T-helper 2 cell (primary cell): ENCODE measurements at regions not wholly inside any gene's neighbourhood (a gene's known extent, or its start where the extent isn't known, plus 50 kb on each side); places are given as distances from the start of the nearest gene placed in this dataset.
"Not testable (repeated sequence)": the region's sequence is repeated elsewhere in the genome, so short reads cannot be mapped to it uniquely, and the experiment has no call there.

Experiments
- DNase-seq, 5 experiments: peaks; one replicate each; pipeline versions ENCODE4 v3.0.0 to v3.0.0-alpha.2; 2012 to 2022

DNA sequence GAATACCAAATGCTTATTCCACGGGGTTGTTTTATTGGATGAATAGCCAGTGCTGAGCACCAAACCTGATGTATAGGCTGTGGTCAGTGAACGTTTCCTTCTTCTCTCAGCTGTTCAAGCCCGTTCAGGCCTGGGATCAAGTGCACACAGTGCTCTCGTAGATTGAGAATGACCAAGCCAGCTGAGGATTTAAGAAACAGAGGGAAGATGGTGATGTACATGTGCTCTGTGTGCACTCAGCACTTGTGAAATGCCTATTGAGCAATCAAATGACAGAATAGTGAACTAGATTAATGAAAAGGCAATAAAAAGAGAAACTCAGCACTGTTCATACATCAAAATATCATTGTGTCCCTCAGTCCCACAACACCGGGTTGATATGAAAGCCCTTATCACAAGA is 302.5 kb downstream of the BMPER start:
- no peak for DNase-seq

DNA sequence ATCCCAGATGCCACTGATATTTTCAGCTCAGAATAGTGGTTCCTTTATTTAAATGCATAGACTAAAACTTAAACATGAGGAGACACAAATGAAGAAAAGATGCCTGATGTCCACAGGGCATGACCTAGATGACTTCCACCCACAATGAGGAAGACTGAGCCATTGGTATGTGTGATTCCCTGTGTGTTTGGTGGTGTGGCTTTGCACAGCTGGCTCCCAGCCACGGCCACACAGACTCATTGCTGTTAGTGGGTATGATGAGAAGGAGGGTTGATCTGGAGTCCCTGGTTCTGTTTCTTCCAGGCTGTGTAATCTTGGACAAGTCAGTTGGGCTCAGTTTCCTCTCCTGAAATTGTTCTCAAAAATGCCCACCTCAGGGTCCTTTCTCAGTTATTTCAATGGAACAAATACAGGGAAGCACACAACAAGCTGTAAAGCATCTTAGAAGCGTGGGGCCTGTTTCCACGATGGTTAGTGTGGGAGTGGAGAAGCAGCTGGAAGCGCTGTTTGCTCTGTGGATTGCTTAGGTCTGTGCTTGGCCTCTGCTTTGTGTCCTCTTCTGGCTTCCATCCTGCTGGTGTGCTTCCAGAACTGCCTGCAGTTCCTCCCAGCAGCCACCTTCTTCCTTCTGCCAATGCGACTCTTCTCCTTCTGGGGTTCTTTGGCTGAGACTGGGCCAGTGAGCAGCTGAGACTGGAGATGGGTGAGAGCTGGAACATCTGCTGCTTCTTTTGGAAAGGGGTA is 303.7 kb downstream of the BMPER start:
- no peak for DNase-seq

DNA sequence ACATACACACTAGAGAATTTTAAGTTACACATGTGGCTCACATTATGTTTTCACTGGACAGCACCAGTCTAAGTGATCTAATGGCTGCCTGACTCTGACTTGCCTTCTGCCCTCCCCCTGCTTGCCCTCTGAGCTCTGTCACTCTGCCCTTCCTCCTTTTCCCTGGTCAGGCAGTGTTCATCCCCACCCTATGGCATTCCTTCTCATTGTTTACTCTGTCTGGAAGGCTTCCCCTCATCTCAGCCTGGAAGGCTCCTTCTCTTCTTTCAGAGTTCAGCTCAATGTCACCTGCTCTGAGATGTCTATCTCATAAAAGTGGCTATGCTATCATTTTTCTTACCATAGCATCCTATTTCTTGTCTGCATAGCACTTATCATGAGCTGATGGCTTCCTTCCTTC is 305.7 kb downstream of the BMPER start:
- no peak for DNase-seq

DNA sequence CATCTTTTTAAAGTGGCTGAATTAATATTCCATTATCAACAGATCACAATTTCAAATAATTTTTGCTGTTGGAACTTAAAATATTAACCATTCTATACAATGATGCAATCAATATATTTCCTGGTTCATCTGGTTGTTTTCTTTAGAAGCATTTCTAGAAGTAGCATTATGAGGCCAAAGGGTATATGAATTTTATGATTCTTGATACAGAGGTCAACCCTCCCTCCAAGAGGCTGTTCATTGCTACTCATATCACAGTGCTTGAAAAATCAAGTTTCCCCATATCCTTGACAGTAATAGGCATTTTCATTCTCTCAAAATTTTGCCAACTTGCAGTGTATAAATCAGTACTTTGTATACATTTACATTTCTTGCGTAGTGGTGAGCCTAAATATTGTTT is 312.6 kb downstream of the BMPER start:
- DNase-seq: no peak

DNA sequence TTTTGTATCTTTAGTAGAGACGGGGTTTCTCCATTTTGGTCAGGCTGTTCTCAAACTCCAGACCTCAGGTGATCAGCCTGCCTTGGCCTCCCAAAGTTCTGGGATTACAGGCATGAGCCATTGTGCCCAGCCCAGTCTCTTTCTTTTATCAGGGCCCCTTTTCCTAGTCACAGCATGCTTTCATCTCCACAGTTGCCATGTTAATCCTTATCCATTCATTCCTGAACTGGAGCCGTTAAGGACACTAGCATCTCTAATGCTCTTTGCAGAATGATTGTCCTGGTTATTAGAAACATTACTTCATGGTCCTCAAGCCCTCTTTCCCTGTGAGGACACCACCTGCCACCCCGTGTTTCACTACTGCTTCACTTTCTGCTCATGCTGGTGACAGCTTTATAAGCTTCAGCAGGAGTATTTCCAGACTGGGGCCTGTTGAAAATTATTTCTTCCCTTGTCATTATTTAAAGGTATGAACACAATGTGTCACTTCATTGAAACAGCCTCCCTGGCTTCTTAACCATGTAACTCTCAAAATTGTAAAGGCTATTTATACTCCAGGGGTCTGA is 313.9 kb downstream of the BMPER start:
- DNase-seq: no peak

DNA sequence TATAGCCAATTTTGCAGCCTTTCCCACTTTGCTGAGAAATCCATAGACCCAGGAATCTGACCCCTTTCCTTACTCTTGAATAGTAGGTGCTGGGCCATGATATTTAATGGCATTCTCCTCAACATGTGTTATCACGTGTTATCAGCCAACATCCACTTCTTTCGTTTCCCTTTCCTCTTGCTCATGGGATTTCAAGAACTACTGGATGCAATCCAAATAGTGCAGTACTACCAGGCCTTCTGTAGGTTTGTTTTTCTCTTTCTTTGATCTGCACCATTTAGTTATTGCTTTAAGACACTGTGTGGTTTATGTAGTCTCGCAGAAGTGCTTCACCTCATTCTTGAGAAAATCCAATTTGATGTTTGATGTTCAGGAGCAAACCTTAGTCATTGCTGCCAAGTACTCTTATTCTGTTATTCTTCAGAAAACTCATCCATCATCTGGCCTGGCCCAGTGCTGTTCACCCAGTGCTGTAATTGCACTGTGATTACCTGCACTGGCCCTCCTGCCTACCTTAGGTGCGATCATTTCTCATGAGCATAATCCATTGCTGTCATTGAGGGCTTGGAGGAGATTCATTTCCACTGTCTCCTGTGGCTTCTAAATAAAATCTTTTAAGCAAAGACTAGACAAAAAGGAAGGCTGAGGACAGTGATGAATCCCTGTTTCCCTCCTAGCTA is 315.3 kb downstream of the BMPER start:
- DNase-seq: no peak

DNA sequence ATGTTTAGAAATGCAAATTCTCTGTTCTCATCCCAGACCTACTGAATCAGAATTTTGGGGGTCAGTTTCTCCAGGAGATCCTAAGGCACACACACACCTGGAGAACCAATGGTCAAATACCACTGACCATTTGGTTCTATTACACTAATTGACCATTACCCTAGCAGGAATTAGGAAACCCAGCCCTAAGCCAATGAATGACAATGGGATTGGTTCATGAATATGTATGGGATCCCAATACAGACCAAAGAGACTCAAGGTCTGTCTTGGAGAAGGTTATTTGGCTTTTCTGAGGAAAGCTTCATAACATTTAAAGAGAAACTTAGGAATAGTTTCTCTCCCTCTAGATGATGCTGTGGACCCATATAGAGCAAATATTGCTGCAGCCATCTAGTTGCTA is 317.0 kb downstream of the BMPER start:
- no peak for DNase-seq

DNA sequence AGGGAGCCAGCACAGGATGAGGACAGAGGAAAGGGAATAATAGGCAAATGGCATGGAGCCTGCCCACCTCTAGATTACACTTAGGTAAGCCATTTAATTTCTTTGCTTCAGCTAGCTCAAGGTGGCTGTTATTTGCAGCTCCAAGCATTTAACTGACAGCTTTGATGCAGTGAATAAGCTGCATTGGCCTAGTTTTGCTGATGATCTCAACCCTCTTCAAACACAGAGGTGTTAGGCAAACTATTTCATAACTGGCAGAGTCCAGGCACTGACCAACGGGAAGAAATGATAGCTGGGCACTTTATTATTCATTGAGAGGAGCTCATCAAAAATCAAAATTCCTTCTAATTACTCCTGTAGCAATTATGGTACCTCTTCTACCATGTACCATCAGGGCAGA is 317.4 kb downstream of the BMPER start:
- no peak for DNase-seq

DNA sequence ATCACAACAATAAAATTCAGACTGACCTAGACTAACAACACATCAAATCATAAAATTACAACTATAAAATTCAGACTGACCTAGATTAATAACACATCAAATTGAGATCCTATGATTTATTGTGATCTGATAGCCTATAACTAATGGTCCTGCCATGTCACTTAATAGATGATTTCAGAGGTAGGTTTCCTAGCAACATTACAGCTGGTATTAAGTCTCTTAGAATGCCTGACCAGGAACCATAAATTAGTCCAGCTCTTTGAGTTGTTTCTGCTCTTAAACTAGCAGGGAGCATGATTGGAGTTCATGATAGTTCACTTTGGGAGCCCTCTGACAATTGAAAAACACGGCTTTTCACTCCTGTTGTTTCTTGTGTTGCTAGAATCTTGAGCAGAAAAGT is 318.9 kb downstream of the BMPER start:
- no peak for DNase-seq

DNA sequence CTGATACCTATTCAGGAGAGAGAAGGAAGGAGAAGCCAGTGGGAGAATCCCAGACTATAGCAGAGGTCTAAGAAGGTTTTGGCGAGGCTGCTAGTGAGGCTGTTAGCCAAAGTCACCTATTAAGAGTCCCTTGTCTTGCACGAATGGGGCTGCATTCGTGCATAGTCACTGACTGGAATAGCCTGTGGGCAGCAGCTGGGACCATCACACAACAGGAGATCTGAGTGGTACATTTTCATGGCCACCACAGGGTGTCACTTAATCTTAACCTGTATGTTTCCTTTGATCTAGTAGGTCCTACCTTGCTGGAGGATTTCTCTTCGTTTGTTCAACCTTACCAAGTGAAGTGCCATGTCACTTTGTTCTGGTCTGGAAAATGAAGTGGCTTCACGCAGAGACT is 319.9 kb downstream of the BMPER start:
- DNase-seq: no peak

DNA sequence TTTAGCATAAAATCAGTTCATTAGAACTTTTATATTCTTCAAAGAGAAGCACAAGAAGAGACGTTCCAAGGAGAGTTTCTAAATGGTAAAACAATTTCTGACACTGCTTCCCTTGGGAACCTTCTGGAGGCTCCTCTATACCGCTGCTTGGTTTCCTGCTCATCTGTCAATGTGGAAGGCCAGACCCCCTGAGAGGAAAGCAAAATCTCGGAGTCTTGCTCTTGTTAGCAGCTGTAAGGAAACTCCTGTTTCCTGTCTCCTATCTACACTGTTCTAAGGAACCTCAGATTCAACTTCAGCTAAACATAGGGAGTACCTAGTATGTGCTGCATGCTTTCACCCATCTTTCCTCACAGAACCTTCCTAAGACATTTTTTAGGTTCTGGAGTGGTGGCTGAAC is 322.2 kb downstream of the BMPER start:
- DNase-seq: no peak

DNA sequence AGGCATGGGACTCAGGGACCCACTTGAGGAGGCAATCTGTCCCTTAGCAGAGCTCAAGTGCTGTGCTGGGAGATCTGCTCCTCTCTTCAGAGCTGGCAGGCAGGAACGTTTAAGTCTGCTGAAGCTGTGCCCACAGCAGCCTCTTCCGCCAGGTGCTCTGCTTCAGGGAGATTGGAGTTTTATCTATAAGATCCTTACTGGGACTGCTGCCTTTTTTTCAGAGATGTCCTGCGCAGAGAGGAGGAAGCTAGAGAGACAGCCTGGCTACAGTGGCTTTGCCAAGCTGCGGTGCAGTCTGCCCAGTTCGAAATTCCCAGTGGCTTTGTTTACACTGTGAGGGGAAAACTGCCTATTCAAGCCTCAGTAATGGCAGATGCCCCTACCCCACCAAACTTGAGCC is 329.8 kb downstream of the BMPER start:
- not testable (repeated sequence) for DNase-seq

DNA sequence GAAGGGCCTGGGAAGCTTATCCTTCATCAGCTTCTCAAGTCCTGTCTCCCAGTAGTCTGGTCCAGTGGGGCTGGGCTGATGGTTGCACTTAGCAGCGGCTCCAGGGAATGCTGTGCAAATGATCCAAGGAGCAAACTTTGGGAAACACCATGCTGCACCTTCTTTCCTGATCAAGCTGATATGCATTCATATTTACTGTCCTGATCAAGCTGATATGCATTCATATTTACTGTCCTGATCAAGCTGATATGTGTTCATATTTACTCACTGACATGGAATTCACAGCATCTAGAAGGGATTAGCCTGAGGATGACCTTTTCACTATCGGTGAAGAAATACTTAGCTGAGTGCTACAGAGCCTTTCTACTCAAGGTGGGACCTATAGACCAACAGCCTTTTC is 330.7 kb downstream of the BMPER start:
- no peak for DNase-seq

DNA sequence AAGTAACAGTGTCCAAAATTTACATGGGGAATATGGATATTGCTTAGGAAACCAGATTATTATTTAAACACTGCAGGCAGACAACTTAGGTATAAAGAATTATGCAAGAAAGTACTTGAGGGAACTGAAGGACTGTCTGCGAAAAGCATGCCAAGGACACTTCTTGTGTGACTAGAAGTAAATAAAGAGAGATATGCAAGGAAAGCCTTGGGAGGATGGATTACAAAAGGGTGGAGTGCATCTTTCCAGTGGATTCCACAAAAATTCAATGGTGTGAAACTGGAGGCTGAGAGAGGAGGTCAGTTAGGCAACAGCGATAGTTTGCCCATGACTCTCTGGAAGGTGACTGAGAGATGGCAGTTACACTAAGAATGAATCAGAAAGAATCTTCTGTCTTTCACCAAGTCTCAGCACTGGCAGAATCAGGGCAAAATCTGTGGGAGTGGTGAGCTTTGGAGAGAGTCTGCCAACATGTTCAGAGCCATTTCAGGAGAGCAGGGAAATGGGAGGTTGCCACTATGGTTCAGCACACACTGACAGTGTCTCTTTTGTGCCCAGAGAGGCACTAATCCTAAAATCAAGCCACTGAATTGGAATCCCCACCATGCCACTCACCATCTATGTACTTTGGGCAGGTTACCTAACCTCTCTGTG is 331.6 kb downstream of the BMPER start:
- no peak for DNase-seq

DNA sequence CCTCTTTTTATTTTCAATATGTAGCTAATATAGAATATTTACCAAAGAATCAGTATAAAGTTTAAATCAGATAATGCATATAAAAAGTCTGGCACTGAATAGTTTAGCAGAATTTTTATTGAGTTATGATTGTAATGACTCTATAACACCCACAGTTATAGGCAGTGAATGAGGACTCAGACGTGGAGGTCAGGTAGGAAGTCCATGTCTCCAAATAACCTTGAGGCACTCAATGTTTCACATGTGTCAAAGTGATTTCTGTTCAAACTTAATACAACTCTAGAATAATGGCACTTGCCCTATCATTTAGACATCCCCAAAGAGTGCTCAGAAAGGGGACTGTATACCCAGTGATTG is 332.1 kb downstream of the BMPER start:
- DNase-seq: no peak

DNA sequence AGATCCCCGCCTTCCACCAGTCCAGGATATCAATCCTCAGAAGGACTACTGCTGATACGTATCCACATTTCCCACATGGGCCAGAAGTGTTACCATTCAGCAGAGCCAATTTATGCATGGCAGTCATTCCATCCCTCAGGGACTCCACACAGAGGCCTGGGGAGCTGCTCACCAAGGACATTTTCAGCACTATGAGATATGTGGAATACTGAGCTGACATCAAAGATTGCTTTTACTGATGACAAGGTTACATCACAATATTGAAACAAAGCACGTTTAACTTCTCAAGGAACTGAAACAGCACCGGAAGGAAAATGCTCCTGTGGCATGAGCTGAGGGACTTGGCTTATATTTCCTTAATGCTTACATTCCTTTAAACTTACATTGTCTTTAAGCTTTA is 335.1 kb downstream of the BMPER start:
- DNase-seq: no peak

DNA sequence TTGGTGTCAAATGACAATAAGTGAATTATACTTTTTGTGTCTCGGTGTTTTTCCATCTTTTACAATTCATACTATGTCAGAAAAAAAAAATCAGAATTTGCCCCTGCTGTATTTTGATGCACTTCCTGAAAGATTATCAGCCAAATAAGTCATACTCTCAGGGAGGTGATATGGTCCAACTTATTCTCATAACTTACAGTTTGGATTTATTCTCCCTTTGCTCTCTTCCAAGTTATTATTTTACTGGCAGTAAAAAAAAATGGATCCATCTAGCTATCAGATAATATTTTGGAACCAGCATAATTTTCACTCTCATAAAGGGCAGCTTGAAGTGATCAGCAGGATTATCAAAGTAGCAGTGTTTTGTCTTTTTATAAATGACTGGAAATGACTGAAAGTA is 337.1 kb downstream of the BMPER start:
- no peak for DNase-seq

DNA sequence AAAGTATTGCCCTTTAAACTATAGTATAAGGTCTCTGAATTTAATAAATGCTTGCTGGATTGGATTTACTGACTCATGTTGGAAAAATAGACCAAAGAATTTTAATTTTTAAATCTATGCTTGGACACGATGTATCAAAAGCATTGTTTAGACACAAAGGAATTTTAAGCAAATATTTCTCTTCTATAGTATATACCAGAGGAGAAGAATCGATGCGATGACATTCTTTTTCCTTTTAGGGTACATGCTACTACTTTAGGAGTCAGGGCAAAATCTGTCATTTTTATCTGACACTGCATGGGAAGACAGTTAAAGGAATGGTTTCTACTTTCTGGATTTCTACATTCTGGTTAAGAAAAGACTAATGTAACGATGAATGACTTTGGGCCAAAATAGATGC is 339.9 kb downstream of the BMPER start:
- DNase-seq: no peak

DNA sequence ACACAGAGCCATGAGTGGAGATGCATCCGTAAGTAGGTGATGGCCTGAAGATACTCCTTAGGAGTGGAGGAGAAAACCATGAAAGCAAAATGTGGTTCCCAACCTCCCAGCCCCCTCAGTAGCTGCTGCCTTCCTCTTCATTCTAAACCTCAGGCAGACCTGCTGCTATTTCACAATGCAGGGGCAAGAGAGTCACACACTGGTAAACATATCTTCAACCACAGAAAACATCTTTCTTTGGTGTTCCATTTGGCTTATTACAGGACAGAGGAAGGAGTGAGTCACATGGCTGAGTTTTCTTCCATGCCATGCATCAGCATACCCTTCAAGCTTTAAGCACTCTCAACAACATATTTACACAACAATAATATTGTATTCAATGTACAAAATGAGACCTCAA is 342.1 kb downstream of the BMPER start:
- no peak for DNase-seq

DNA sequence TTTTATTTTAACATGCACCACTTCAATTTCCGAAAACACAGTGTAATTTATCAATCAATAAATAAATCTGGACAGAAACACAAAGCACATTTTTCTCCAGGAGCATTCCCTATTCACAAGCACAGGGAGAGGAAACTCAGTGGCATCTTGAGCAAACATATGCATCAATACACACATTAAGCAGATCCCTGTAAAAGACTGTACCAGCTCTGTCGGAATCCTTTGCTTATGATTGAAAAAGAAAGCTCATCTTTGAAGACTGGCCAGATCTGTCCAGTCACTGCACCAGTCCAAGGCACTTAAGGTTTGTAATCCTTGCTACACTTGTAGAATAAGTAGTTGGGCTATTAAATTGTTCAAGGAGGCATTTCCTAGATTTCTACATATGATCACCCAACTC is 343.9 kb downstream of the BMPER start:
- no peak for DNase-seq

DNA sequence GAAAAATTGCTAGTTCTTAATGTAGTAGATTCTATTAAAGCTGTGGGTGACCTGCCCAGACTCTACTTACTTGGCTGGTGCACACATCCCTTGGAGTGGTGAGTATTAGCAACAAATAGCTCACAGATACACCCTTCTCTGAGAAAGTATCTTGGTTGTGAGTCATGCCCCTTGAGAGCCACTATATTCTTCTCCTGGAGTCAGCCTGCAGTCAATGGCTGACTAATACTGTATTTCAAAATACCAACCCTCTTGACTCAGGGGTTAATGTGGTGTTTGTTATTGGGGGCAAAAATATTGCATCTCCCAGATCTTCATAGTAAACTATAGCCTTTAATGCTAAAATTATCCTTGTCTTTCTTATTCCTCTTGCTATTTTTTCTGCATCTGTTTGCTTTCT is 354.9 kb downstream of the BMPER start:
- DNase-seq: no peak

DNA sequence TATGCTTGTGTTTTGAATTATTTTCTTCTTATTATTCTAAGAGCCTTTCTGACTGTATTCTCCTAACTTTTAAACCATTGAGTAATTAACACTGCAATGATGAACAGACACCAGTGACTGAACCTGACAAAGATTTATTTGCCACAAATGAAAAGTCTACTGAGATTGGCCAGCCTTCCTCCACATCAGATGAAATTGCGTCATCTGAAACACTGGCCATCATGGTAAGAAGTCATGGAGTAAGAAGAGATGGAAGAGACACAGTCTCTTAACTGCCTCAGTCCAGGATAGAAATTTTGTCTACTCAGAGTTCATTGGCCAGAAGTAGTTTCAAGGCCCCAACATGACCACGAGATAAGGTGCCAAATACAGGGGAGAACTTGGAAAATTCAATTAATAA is 357.8 kb downstream of the BMPER start:
- DNase-seq: no peak

DNA sequence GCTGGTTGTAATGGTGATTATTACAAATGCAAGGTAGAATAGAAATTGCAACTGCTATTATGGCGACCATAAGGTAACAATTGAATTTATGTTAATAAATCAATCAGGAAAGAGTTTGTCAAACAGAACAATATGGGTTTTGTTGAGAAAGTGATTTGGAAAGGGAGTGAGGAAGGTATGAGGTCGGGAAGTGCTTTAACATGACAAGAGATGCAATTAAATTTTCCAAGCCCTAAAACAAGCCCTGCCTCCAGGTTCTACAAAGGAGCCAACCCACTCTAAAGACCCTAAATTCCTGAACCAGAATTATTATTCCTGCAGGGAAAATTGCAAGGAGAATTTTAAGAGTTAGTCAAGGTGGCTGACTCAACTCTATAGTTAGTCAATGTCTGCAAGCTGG is 363.7 kb downstream of the BMPER start:
- DNase-seq: no peak

DNA sequence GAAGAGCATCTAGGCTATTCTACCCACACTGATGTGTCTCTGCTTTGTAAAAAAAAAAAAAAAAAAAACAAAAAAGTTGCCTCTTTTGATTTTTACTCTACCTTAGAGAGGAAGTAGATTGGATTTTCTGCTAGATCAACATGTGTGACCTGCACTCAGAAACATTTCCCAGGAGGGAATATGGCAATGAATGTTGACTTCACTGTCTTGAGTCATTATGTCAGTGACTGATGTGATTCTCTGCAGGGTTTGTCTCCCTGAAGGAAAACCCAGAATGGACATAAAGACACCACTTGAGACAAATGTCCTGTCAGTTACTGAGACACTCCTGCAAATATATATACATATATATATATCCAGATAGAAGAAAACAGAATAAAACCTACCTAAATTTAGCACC is 370.3 kb downstream of the BMPER start:
- no peak for DNase-seq
